Head of caudate nucleus (tissue), 42 donors: ENCODE measurements at regions not wholly inside any gene's neighbourhood (a gene's known extent, or its start where the extent isn't known, plus 50 kb on each side); places are given as distances from the start of the nearest gene placed in this dataset.
"Not testable (repeated sequence)": the region's sequence is repeated elsewhere in the genome, so short reads cannot be mapped to it uniquely, and the experiment has no call there.

Source experiments
- DNase-seq, 42 donors: peaks; one replicate each; pipeline versions ENCODE4 v3.0.0 to v3.0.0-alpha.2; 2020 to 2021; ENCODE audit warnings: mixed read lengths in 7 of 42
- intact Hi-C: fragments of 100-400 bp; cut with DNase I; formaldehyde crosslinking; loops from one replicate; pipeline ENCODE4 v1.15.0; 2022

DNA sequence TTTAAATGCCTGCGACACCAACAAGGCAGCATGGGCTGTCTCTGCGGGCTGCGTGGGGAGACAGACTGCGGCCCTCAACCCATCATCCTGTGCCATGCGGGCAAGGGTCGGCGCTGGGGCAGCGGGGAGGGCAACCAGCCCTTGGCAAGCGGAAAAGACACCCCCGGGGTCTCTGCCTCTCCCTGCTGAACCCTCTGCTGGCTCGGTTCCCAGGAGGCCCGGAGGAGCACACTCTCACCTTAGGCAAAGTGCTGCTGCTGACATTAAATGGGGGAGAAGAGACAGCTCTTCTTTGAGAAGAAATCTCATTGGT is 129.6 kb upstream of the PPP1R26 start:
- no peak for DNase-seq
- intact Hi-C loops = no loop called here

- intact Hi-C loops = no loop called here
Observed at GRCh38 chr9:135353935-135354334, 125.6 kb upstream of the PPP1R26 start.

DNA sequence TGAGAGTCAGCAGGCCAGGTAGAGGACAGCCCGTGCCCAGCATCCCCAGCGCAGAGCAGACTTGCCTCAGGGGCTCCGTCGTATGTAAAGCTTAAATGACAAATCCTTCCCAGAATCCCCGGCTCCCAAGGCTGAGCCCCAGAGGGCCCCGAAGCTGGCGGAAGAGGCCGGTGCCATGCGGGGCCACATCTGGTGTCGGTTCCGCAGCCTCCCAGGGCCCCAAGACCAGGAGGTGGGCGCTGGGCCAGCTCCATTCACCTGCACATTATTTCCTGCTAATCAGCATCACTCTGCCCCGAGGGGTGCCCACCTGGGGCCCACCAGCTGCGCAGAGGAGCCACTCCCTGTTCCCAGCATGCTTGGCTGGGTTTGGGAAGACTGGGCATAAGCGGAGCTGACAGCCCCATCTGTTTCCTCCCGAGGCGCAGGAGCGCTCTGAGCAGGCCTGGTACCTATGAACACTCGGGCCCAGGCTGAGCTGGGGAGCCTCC is 124.0 kb upstream of the PPP1R26 start:
- DNase-seq = no peak

More at GRCh38 chr9:135353935-135354334, 125.6 kb upstream of the PPP1R26 start:
- DNase-seq = no peak

DNA sequence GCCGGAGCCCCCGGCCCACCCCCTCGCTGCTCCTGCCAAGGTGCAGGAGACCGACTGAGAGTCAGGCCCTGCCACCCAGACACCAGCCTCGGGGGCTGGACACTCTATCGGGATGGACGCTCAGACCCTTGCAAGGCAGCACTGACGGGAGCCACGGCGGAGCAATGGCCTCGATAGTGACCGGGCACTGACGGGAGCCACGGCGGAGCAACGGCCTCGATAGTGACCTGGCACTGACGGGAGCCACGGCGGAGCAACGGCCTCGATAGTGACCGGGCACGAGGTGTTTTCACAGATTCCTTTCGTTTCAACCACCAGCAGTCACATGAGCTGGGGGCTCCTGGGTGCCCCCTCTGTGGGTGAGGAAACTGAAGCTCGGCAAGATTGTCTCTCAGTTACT is 123.6 kb upstream of the PPP1R26 start:
- DNase-seq = no peak
- intact Hi-C loops = no loop called here

More for the DNA sequence above, 124.0 kb upstream of the PPP1R26 start:
- intact Hi-C loops = no loop called here

DNA sequence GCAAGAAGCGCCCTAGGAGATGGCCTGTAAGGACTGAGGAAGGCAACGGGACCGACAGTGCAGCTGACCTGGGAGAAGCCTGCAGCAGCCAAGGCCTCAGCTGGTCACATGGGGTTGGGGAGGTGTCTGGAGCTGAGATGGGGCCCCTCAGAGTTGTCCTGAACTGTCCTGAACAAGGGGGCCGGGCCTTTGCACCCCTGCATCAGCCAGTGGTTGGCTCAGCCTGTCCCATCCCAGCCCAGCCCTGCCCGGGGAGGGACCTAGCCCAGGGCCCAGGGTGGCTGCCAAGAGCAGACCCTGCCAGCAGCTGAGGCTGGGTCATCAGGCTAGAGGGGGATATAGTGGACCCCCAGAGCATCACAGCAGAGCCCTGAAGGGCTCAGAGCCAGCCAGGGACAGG is 122.8 kb upstream of the PPP1R26 start:
- intact Hi-C loops = no loop called here
- DNase-seq = no peak

DNA sequence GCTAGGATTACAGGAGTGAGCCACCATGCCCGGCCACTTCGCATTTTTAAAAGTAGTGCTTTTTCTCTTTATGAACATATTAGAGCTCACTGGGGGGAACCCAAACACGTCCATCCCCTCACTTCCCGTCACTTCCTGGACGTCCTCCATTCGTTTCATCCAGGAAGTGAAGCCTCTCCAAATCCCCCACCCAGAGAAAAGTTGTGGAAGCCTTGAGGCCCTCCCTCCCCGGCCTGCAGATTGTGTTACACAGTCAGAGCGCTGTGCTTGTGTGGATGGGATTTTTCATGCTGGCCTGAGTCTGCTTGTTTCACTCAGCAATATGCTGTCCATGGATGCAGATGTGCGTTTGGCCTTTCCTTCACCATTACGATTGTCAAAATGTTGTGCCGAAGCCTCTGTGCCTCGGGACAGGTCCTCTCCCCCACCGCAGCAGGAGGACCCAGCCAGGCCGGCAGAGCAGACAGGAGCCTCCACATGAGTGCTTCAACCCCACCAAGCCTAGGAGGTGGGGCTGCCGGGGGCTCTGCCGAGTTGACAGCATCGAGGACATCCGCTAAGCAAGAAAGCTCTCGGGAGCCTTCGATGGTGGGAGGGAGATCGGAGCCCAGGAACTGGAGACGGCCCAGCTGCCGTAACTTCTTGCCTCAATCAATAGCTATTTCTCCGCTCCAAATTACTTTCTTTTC is 121.6 kb upstream of the PPP1R26 start:
- intact Hi-C loops = no loop called here
- DNase-seq = no peak

- DNase-seq = no peak
- intact Hi-C loops = no loop called here
Observed at GRCh38 chr9:135358552-135358940, 121.0 kb upstream of the PPP1R26 start.

- intact Hi-C loops = no loop called here
- no peak for DNase-seq
Observed at GRCh38 chr9:135359764-135360163, 119.8 kb upstream of the PPP1R26 start.

GRCh38 chr9:135360617-135361016 is 119.0 kb upstream of the PPP1R26 start:
- intact Hi-C loops = no loop called here
- DNase-seq = no peak

GRCh38 chr9:135361668-135362067 is 117.9 kb upstream of the PPP1R26 start:
- intact Hi-C loops, DNase-seq: not testable (repeated sequence)

- DNase-seq = no peak
- intact Hi-C loops = no loop called here
Observed at GRCh38 chr9:135363596-135363995, 116.0 kb upstream of the PPP1R26 start.

GRCh38 chr9:135365013-135365768 is 114.4 kb upstream of the PPP1R26 start:
- DNase-seq = no peak
- intact Hi-C loops = no loop called here

- no peak for DNase-seq
Observed at GRCh38 chr9:135366104-135366503, 113.5 kb upstream of the PPP1R26 start.

GRCh38 chr9:135369412-135369990 is 110.1 kb upstream of the PPP1R26 start:
- intact Hi-C loops = no loop called here
- DNase-seq = no peak

More at GRCh38 chr9:135366104-135366503, 113.5 kb upstream of the PPP1R26 start:
- intact Hi-C loops = no loop called here

- DNase-seq = no peak
- intact Hi-C loops = no loop called here
Observed at GRCh38 chr9:135370411-135371375, 108.9 kb upstream of the PPP1R26 start.

DNA sequence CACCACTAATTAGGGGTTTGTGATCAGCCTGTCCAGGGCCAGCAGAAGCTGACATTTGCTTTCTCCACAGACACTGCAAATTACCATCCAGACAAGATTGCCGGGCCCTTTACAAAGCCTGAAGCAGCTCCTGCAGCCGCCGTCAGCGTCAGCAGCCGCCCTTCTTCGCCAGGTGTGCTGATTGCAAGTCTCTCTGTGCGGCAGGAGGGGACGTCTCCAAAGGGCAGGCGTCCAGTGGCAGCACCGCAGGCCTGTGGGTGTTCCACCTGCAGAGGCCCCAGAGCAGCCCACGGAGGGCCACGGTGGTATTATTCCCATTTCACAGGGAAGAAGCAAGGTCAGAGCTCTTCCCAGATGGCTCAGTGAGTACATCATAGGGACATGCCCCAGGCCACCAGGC is 108.0 kb upstream of the PPP1R26 start:
- intact Hi-C loops = no loop called here
- no peak for DNase-seq

DNA sequence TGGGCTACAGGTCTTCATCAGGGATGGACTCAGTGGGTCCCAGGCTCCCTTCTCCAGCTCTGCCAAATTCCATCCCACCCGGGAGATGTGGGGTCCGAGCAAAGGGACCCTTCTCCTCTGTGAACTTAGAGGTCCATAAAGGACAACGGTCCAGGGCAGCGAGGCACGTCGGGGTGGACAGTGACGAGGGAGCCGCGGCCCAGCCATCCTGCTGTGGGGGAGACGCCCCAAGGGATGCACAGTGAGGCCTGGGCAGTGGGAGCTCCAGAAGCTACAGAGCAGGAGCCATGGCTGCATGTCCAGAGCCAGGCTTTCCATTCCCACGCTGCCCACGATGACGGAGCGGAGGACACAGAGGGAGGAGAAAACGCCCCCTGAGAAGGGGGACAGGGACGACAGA is 107.5 kb upstream of the PPP1R26 start:
- no peak for DNase-seq
- intact Hi-C loops = no loop called here

DNA sequence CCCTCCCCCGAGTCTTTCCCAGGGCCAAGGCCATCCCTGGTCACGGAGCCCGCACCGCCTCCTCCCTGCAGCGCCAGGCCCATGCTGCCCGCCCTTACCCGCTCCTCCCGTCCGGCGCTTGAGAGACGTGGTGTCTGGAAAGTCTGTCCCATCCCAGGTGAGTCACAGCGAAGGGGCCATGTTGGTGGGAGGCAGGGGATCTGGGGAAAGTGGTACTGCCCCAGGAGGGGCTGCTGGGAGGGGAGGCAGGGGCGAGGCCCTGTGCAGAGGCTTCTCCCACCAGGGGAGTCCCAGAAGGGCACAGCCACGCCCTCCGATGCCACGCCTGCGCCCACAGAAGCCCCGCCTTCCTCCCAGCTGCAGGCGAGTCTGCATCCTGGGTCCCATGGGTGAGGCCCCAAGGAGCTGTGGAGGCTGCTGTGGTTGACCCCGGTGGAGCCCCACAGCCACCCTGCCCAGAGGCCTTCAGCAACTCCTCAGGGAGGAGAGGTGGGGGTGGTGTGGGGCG is 107.0 kb upstream of the PPP1R26 start:
- DNase-seq = no peak
- intact Hi-C loops = no loop called here

- intact Hi-C loops = no loop called here
- no peak for DNase-seq
Observed at GRCh38 chr9:135373151-135373685, 106.4 kb upstream of the PPP1R26 start.
